ENCODE measurements at regions not wholly inside any gene's neighbourhood (a gene's known extent, or its start where the extent isn't known, plus 50 kb on each side); places are given as distances from the start of the nearest gene placed in this dataset.
"Not testable (repeated sequence)": the region's sequence is repeated elsewhere in the genome, so short reads cannot be mapped to it uniquely, and the experiment has no call there.

DNA sequence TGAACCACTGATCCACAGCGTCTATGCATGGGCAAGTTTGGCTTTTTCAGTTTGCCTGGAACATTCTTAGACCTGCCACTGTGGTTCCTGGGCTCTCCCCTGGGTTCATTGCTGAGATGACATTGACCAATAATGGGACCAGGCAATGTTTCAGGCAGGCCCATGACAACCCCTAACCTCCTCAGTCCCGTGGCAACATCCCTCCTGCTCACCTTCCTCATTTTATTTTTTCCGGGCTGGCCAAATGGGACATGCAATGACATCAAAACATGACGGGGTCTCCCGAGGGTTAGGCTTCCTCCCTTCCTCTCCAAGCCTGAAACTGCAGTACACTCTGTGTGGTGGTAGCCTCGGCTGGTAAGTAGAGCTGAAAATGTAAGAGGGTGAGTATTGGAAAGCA lies 234.0 kb upstream of the RREB1 start:
- TF ChIP-seq, protein P1, sequence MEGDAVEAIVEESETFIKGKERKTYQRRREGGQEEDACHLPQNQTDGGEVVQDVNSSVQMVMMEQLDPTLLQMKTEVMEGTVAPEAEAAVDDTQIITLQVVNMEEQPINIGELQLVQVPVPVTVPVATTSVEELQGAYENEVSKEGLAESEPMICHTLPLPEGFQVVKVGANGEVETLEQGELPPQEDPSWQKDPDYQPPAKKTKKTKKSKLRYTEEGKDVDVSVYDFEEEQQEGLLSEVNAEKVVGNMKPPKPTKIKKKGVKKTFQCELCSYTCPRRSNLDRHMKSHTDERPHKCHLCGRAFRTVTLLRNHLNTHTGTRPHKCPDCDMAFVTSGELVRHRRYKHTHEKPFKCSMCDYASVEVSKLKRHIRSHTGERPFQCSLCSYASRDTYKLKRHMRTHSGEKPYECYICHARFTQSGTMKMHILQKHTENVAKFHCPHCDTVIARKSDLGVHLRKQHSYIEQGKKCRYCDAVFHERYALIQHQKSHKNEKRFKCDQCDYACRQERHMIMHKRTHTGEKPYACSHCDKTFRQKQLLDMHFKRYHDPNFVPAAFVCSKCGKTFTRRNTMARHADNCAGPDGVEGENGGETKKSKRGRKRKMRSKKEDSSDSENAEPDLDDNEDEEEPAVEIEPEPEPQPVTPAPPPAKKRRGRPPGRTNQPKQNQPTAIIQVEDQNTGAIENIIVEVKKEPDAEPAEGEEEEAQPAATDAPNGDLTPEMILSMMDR (IDR thresholded peaks at IDR 0.05) = no peak
- peaks cover 0 to 7% of the 10 kb centered on the region in 2 donors for H3K9me3 ChIP-seq
- H3K4me3 ChIP-seq = no peak overlapping the region
- H3K4me1 ChIP-seq = no peaks in the 10 kb centered on the region
- DNase-seq (ENCODE audit: low spot score) = no peak
- H3K27me3 ChIP-seq = no peaks in the 10 kb centered on the region
- H3K36me3 ChIP-seq = no peaks in the 10 kb centered on the region
- no peak overlapping the region for H3K27ac ChIP-seq

DNA sequence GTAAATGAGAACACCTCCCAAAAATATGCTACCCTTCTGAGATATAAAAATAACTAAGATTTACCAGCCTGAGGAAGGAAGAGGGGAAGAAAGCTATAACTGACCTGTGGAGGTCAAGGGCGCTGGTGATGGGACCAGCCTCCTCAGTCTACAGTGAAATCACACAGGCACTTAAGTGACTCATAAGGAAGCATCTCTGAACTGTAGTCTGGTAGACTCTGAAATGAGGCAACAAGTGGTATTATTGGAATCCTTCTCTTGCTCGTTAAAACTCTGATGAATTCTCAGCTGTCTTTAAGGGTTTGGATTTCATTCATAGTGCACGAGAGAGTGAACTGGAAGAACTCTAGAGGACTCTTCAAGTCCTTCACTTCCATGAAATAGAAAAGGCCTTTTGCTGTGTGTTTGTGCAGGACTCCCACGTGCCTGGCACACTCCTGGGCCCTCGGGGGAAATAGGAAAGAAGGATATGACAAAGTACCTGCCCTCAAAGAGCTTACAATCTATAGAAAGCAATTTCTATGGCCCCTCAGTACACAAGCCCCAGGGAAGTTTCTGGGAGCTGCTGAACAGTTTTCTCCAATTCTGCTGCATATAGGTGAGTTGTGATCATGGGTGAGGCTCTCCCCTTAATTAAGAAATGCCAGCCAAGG lies 231.8 kb upstream of the RREB1 start:
- no peaks in the 10 kb centered on the region for H3K4me1 ChIP-seq
- no peaks in the 10 kb centered on the region for H3K9me3 ChIP-seq
- TF ChIP-seq, protein P1 (IDR thresholded peaks at IDR 0.05) = no peak
- H3K36me3 ChIP-seq = no peaks in the 10 kb centered on the region
- DNase-seq (ENCODE audit: low spot score) = no peak
- no peak overlapping the region for H3K27ac ChIP-seq
- no peaks in the 10 kb centered on the region for H3K27me3 ChIP-seq
- no peak overlapping the region for H3K4me3 ChIP-seq

DNA sequence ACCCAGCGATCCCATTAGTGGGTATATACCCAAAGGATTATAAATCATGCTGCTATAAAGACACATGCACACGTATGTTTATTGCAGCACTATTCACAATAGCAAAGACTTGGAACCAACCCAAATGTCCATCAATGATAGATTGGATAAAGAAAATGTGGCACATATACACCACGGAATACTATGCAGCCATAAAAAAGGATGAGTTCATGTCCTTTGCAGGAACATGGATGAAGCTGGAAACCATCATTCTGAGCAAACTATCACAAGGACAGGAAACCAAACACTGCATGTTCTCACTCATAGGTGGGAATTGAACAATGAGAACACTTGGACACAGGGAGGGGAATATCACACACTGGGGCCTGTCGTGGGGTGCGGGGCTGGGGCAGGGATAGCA lies 230.0 kb upstream of the RREB1 start:
- H3K36me3 ChIP-seq; H3K27me3 ChIP-seq; H3K9me3 ChIP-seq; H3K27ac ChIP-seq; H3K4me1 ChIP-seq; H3K4me3 ChIP-seq; DNase-seq (ENCODE audit: low spot score): not testable (repeated sequence)

DNA sequence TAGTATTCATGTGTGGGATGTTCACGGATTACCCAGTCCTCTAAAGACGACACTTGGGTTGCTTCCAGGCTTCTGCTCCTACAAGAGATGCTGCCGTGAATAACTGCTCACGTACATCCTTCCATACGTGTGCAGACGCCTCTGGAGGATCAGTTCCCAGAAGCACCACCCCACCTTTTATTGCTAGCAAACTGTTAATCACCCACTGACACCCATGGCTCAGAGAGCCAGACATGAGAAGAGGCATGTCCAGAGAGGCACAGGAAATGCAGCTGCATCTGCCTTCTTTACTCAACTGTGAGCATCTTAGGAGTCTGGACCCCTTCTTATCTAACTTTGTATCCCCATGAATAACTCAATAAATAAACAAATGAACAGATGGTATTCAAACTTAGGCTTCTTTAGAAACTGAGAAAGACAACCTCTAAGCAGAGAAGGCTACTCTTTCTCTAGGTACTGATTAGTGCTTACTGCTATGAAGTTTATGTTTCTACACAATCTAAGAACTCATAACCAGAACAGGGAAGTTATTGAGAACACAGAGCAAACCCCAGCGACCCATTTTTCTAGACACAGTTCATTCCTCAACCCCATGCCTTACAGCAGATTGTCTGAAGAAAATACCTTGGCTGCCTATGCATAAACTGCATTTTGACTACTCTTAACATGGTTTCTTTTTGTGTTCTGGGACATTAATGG lies 228.7 kb upstream of the RREB1 start:
- Histone ChIP-seq H3K9me3 (no peaks in the 10 kb centered on the region), H3K4me1 (no peaks in the 10 kb centered on the region), H3K36me3 (no peaks in the 10 kb centered on the region), H3K4me3 (no peak overlapping the region), H3K27me3 (no peaks in the 10 kb centered on the region), H3K27ac (no peak overlapping the region)
- TF ChIP-seq, protein P1 (IDR thresholded peaks at IDR 0.05) = no peak
- no peak for DNase-seq (ENCODE audit: low spot score)

DNA sequence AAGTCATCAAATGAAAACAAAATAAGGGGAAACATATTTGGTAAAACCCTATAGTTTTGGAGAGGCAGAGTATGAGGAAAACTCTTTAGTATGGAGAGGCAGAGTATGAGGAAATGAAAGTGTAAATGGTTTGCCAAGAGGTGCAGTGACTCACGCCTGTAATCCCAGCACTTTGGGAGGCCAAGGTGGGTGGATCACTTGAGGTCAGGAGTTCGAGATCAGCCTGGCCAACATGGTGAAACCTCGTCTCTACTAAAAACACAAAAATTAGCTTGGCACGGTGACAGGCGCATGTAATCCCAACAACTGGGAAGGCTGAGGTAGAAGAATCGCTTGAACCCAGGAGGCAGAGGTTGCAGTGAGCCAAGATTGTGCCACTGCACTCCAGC lies 228.2 kb upstream of the RREB1 start:
- not testable (repeated sequence) for H3K4me1 ChIP-seq, H3K27ac ChIP-seq

DNA sequence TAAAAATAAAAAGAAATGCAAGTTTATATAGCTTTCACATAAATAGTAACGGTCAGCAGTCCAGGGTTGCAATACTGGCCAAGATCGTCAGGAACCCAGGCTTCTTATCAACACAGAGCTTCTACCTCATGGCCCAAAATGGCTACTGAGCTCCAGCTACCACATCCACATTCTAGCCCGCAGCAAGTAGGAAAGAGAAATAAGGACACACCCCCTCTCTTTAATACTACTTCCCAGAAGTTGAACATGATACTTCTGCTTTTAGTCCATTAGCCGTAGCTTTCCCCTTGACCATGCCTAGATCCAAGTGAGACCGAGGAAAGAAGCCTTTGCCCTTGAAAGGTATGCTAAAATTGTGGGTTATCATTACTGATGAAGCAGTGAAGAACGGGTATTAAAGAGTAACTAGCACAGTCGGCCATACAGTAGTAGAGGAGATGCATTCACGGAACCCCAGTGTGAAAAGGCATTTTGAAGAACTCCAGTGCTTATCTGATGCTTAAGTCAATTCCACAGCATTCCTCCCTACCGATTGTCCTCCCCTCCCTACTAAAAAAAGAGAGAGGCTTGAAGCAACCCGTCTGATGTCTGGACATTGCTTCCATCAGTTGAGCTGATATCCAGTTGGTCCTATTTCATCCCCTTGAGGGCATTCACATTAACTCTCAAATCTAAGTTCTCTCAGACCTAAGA lies 226.9 kb upstream of the RREB1 start:
- no peak overlapping the region for H3K4me3 ChIP-seq
- H3K4me1 ChIP-seq = no peaks in the 10 kb centered on the region
- H3K27ac ChIP-seq = no peak overlapping the region
- DNase-seq (ENCODE audit: low spot score) = no peak
- no peaks in the 10 kb centered on the region for H3K27me3 ChIP-seq
- H3K36me3 ChIP-seq = no peaks in the 10 kb centered on the region
- TF ChIP-seq, protein P1 (IDR thresholded peaks at IDR 0.05) = no peak
- H3K9me3 ChIP-seq = no peaks in the 10 kb centered on the region

More for the DNA sequence above, 228.2 kb upstream of the RREB1 start:
- not testable (repeated sequence) for H3K27me3 ChIP-seq; H3K36me3 ChIP-seq; H3K4me3 ChIP-seq; H3K9me3 ChIP-seq; DNase-seq (ENCODE audit: low spot score)

Measured in right atrium auricular region (tissue), 2 donors.